Activated CD8-positive, alpha-beta memory T cell treated with anti-CD3 and anti-CD28 coated beads, Interleukin-2, amount 50 U/mL, for 4 hours (primary cell): ENCODE measurements at regions not wholly inside any gene's neighbourhood (a gene's known extent, or its start where the extent isn't known, plus 50 kb on each side); places are given as distances from the start of the nearest gene placed in this dataset.

Source experiments
- DNase-seq: peaks from one replicate; pipeline ENCODE4 v3.0.0-alpha.2; 2020

GRCh38 chr4:164441109-164441508 lies 312.8 kb upstream of the SMIM31 start:
- DNase-seq = no peak

DNA sequence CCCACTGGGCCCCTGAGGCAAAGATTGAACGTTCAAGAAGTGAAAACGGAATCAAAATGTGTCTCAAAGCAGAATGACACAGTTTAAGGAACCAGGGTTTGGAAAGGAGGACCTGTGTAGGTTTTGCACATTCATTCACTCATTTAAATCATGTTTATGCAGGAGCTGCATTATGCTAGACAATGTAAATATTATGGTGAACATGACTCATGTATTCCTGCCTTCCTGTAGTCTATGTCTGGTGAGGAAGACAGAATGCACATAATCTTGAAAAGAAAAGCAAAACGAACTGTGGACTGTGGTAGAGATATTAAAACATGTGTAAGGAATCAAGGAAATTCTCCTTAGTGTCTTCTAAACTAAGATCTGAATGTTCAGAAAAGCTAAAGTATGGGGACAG lies 311.8 kb upstream of the SMIM31 start:
- no peak for DNase-seq

- no peak for DNase-seq
Measured at GRCh38 chr4:164446516-164446915, 307.4 kb upstream of the SMIM31 start.

GRCh38 chr4:164461901-164462300 lies 292.0 kb upstream of the SMIM31 start:
- DNase-seq = no peak

GRCh38 chr4:164462471-164462870 lies 291.5 kb upstream of the SMIM31 start:
- no peak for DNase-seq

DNA sequence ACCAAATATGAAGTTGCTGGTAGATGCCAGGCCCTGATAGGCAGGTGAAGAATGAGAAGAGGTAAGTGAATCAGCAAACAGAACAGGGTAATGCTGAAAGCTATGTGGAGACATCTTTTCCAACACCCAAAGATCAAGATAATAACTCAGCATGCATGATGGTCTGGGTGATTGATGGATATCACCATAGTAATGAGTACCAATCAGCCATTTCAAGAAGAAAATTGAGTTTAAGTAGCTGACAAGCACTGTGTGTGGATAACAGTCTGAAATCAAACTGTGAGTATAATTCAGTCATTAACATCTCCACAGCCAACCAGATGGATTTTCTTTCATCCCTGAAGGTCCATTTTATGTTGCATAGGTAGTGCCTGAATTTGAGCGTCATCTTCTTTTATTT lies 289.6 kb upstream of the SMIM31 start:
- no peak for DNase-seq

- no peak for DNase-seq
Measured at GRCh38 chr4:164467493-164467892, 286.4 kb upstream of the SMIM31 start.

DNA sequence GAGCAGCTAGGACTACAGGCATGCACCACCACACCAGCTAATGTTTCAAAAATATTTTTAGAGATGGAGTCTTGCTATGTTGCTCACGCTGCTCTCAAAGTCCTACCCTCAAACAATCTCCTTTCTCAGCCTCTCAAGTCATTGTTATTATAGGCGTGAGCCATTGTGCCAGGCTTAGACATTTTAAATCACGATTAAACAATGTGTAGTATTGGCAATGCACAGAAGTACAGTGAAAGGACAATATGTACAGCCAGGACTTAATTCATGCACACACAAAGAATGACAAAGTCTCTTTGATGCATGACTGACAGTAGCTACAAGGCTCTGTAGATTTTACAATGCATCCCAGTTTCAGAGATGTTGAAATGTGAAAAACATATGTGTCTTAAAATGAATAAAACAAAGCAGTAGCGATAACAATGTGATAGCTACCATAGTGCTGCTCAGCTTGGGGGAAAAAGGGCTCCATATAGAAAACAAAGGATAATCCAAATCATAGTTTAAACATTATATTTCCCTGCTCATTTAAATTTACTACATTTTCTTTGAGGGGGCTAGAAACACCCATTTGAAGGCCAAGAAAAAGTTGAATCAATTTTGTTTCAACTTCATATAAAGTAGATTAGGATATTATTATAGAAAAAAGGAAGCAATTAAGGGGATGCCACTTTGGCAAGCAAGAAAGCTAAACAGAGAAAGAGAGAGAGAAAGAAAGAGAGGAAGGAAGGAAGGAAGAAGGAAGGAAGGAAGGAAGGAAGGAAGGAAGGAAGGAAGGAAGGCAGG lies 272.4 kb upstream of the SMIM31 start:
- DNase-seq = no peak

GRCh38 chr4:164482092-164482404 lies 271.9 kb upstream of the SMIM31 start:
- DNase-seq = no peak

DNA sequence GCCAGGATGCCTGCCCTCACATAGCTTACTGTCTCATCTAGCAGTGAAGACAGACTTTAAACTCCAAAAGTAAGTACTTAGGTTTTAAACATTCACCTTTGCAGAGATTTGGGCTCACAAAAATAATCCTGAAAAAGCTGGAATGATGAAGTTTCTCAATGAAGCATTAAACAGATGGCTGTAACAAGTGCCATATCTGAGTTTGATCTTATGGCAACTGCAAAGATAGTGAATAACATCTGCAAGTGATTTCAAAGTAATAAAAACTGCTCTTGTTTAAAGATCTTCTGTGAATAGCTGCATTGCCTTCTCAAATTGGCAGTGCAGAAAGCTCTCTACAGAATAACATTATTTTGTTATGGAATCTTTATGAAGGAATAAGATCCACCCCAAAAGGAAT lies 271.2 kb upstream of the SMIM31 start:
- no peak for DNase-seq

GRCh38 chr4:164483711-164484110 lies 270.2 kb upstream of the SMIM31 start:
- no peak for DNase-seq

DNA sequence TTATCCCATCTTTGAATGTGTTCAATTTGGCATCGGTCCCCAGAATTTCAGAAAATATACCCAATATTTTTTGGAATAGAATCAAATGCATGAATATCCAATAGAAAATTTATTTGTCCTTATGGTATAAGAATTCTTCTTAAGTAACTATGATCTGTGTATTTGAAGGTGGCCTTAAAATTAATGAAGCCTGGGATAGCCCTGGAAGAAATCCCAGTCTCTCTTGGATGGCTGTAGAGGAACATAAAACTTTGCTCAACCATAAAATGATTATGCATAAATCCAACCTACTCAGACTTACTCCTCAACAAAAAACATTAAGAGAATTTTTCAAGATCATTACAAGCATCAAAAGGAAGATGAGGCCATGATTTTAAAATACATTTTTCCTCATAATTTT lies 269.4 kb upstream of the SMIM31 start:
- DNase-seq = no peak

DNA sequence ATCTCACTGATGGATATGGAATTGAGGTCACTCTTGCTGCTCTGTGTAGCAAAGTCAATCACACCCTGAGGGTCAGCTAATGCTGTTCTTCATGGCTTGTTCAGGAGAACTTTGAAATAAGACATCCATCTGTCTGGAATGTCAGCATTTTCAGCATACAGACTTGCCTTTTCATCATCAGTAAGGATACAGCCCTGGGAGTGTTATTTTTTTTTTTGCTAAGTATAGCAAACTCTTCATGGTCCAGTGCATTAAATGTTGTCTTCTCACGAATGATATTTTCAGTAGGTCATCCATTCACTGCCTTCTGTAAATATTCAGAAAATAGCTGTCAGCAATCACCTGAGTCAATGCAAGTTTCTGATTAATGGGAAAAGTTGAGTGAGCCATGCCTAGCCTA lies 268.8 kb upstream of the SMIM31 start:
- no peak for DNase-seq

DNA sequence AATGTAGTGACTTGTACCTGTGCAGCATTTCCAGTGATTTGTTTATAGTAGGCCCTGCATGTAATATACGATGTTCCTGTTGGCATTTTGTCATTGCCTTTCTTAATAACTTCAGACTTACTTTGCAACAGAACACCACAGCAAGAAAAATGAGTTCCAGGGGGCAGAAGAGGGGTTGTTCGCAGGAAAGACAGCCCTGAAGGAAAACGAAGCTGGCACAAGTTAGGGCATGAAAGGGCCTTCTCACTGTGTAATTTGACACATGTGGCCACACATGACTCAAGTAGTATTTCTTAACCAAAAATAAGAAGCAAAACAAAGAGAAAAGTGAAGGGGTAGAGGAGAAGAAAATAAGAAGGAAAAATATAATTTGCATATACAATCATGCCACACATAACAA lies 265.8 kb upstream of the SMIM31 start:
- no peak for DNase-seq

GRCh38 chr4:164501074-164501473 lies 252.9 kb upstream of the SMIM31 start:
- DNase-seq = no peak

DNA sequence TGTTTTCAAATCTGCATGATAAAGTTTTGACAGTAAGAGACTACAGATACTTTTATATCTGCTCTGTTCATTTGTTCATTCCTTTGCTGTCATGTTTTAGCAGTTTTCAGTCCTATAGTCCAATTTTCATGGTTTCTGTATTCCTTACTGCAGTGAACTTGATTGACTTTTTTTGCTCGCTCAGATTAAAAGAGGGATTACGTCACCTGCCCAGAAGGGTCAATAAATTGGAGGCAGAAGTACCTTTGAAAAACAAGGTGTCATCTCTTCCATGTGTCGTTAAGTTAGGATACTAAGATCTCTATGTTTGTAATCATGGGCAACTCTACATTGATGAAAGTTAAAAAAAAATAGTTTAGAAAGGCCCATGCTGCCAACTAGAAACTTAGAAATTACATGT lies 250.1 kb upstream of the SMIM31 start:
- no peak for DNase-seq

- no peak for DNase-seq
Measured at GRCh38 chr4:164508097-164508496, 245.8 kb upstream of the SMIM31 start.

GRCh38 chr4:164508771-164509170 lies 245.2 kb upstream of the SMIM31 start:
- no peak for DNase-seq

GRCh38 chr4:164509951-164510350 lies 244.0 kb upstream of the SMIM31 start:
- DNase-seq = no peak

GRCh38 chr4:164512124-164512523 lies 241.8 kb upstream of the SMIM31 start:
- DNase-seq = no peak

DNA sequence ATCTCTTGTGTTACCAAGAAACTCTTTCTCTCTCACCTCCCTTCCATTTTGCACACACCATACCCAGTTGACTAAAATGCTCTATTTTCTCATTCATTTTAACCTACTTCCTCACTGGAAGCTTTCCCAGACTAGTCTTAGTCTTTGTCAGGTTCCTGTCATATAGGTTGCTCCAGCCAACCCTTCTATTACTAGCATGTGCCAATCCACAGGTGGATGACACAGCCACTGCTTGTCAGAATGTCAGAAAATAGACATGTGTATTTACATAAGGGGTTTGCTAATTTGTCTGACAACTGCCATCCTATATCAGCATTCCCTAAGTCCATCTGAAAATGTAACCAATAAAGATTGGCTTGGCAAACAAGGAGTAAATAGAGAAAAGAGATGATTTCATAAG lies 239.2 kb upstream of the SMIM31 start:
- DNase-seq = no peak

DNA sequence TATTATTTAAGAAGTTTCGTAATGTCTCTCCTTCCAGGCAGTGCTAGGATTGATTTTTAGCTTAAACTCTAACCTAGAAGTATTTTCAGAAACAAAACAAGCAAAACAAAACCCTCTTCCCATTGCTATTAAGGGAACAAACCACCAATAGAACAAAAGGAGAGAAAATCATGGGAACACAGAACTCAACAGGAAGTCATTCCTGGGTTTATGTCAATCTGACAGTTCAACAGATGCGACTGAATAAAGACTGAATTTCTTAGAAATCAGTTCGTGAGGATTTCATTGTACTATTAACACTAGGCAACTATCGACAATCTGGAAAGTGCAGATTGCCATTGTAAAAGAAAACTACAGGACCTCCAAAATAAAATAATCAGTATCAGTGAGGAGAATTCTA lies 229.1 kb upstream of the SMIM31 start:
- no peak for DNase-seq

DNA sequence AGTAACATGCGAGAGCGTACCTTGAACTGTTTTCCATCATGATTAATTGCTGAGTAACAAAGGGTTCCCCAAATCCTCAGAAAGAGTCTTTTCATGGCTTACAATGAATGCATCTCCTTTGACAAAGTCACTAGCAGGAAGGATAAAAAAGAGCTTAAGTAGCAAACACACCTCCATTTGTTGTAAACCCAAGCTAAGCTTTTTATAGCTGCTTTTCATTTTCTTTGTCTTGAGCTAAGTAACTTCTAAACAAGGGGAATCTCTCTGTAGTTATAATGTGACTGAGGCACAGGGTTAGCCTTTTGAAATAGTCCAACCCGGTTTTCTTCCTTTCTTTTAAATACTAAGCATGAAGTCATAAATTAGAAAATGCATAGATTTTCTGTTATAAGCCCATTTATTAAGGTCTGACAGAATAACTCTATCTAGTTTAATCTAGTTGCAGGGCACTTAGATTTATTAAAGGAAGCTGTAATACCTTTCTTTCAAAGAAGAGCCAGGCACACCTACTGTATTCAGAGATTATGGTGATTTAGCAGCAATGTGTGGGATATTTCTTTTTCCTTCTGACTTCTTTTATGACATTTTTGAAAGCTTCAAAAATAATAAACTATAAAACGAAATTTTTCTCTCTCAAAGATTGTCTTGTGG lies 226.9 kb upstream of the SMIM31 start:
- no peak for DNase-seq

GRCh38 chr4:164529058-164529457 lies 224.9 kb upstream of the SMIM31 start:
- no peak for DNase-seq

- no peak for DNase-seq
Measured at GRCh38 chr4:164529486-164529885, 224.4 kb upstream of the SMIM31 start.
